A673 (cell line): ENCODE measurements at regions not wholly inside any gene's neighbourhood (a gene's known extent, or its start where the extent isn't known, plus 50 kb on each side); places are given as distances from the start of the nearest gene placed in this dataset.

Experiments
- CTCF ChIP-seq: fragments of 300-800, 200-600 bp; sonication (generic); conservative IDR thresholded peaks from 2 replicates; pipeline ENCODE4 v1.5.1; 2017; ENCODE audit warnings: low read depth, mild to moderate bottlenecking, antibody characterized with exemption, low read length, moderate library complexity, mixed read lengths
- EZH2 ChIP-seq: fragments of 200-600 bp; sonication (generic); IDR thresholded peaks from 2 replicates; pipeline ENCODE4 v1.6.1; 2017; ENCODE audit warnings: borderline replicate concordance, low read depth, mild to moderate bottlenecking, mixed read lengths, antibody characterized with exemption, low read length; ENCODE audit not compliant: poor library complexity, severe bottlenecking

- TF ChIP-seq CTCF (no peak), EZH2 (no peak)
Observed at GRCh38 chr18:26677957-26678356, 129.6 kb upstream of the KCTD1 start.
